HepG2 (cell line): ENCODE measurements at regions not wholly inside any gene's neighbourhood (a gene's known extent, or its start where the extent isn't known, plus 50 kb on each side); places are given as distances from the start of the nearest gene placed in this dataset.

Source experiments
- ATAC-seq: fragments of 200-7000 bp; cut with Tn5 transposase; 3 replicates; pipeline ENCODE4 v1.9.1; 2020; ENCODE audit warnings: mild to moderate bottlenecking, moderate library complexity
- BruUV-seq: library from RNA; stranded (reverse); fragments of 400-500 nt; replicated peaks from 2 replicates; lab custom pipeline; 2021; lab: Mats Ljungman, UMichigan
- CTCF ChIA-PET: fragments of 300-600 bp; formaldehyde crosslinking; extraction: SDS; loops from one replicate; lab custom pipeline; 2021; ENCODE audit warnings: low total read pairs, inconsistent platforms, low intra/inter-chr PET ratio; lab: Yijun Ruan, JAX
- POLR2A ChIA-PET: fragments of 350-600 bp; sonication (Branson Sonifier 250); formaldehyde crosslinking; loops from one replicate; lab custom pipeline; 2020; ENCODE audit warnings: antibody characterized with exemption, inconsistent platforms; lab: Yijun Ruan, JAX
- DNase-seq: peaks from one replicate; pipeline ENCODE4 v3.0.0-alpha.2; 2015; ENCODE audit warnings: low spot score
- FAIRE-seq: peaks from 3 replicates; lab custom pipeline; 2011; peaks lifted over from hg19 to GRCh38; lab: Jason Lieb, UNC
- H2AFZ ChIP-seq: one replicate; pipeline ENCODE4 v1.6.1; 2011; ENCODE audit warnings: low read length, inconsistent platforms
- H3K27ac ChIP-seq: fragments of 300-600 bp; 3 replicates; pipeline ENCODE4 v1.8.0; 2011; ENCODE audit warnings: mixed run types, mild to moderate bottlenecking, mixed read lengths, low read length, inconsistent platforms; ENCODE audit not compliant: insufficient read depth; ENCODE audit errors: extremely low read length
- H3K27me3 ChIP-seq, 2 experiments: fragments of 200-600 bp in 1 of 2; 2 replicates in 1 of 2; 3 replicates in 1 of 2; pipeline versions ENCODE4 v1.6.0 to v1.8.0; 2011; ENCODE audit warnings: low read length in 2 of 2, mild to moderate bottlenecking in 2 of 2, moderate library complexity in 2 of 2, inconsistent platforms in 1 of 2; ENCODE audit not compliant: insufficient read depth in 2 of 2, control insufficient read depth in 1 of 2
- H3K36me3 ChIP-seq, 2 experiments: fragments of 200-600 bp in 1 of 2; replicated peaks in 1 of 2; 2 replicates in 1 of 2; 3 replicates in 1 of 2; pipeline versions ENCODE4 v1.5.1 to v1.8.0; 2011; ENCODE audit warnings: low read length in 2 of 2, inconsistent platforms in 1 of 2; ENCODE audit not compliant: insufficient read depth in 2 of 2, control insufficient read depth in 1 of 2
- H3K4me1 ChIP-seq: 2 replicates; pipeline ENCODE4 v1.5.1; 2012; ENCODE audit warnings: low read length, inconsistent platforms; ENCODE audit not compliant: insufficient read depth
- H3K4me2 ChIP-seq: 2 replicates; pipeline ENCODE4 v1.6.0; 2011; ENCODE audit warnings: low read depth, low read length, inconsistent platforms
- H3K4me3 ChIP-seq, 3 experiments: fragments of 200-600 bp in 1 of 3; sonication (generic), shearing (Covaris generic) in 1 of 3; replicated peaks in 1 of 3; 2 replicates each; pipeline ENCODE4 v1.5.1; 2011 to 2016; ENCODE audit warnings: low read length in 3 of 3, inconsistent platforms in 2 of 3, low read depth in 2 of 3, mild to moderate bottlenecking in 2 of 3, control low read depth in 1 of 3, mixed read lengths in 1 of 3; ENCODE audit not compliant: insufficient read depth in 1 of 3
- H3K79me2 ChIP-seq: one replicate; pipeline ENCODE4 v1.6.1; 2011; ENCODE audit warnings: low read length, inconsistent platforms; ENCODE audit not compliant: insufficient read depth
- H3K9ac ChIP-seq: 2 replicates; pipeline ENCODE4 v1.6.0; 2011; ENCODE audit warnings: mild to moderate bottlenecking, low read depth, low read length, inconsistent platforms; ENCODE audit not compliant: insufficient read depth
- H3K9me3 ChIP-seq: 2 replicates; pipeline ENCODE4 v1.5.1; 2012; ENCODE audit warnings: mild to moderate bottlenecking, low read length
- H4K20me1 ChIP-seq: 2 replicates; pipeline ENCODE4 v1.6.0; 2011; ENCODE audit warnings: inconsistent platforms, mild to moderate bottlenecking, low read length, moderate library complexity; ENCODE audit not compliant: insufficient read depth
- CEBPZ ChIP-seq: IDR thresholded peaks from 2 replicates; pipeline ENCODE4 v1.6.1; 2012; ENCODE audit warnings: low read length, improper control_type of control experiment
- CSRNP1 ChIP-seq: sonication (generic); formaldehyde crosslinking; IDR thresholded peaks from 2 replicates; pipeline ENCODE4 v1.8.1; 2023; ENCODE audit warnings: mild to moderate bottlenecking, missing genetic modification reagents
- ESRRA ChIP-seq: sonication (generic); formaldehyde crosslinking; IDR thresholded peaks from 2 replicates; pipeline ENCODE4 v1.5.1; 2020; ENCODE audit warnings: mild to moderate bottlenecking, low read depth, missing genetic modification reagents
- EZH2 ChIP-seq: conservative IDR thresholded peaks from 2 replicates; pipeline ENCODE4 v1.6.1; 2012; ENCODE audit warnings: mild to moderate bottlenecking, low read depth, low read length, moderate library complexity
- KLF6 ChIP-seq: IDR thresholded peaks from 2 replicates; pipeline ENCODE4 v1.8.0; 2016; ENCODE audit warnings: missing biosample characterization, missing genetic modification reagents
- MYNN ChIP-seq: sonication (generic); formaldehyde crosslinking; IDR thresholded peaks from 2 replicates; pipeline ENCODE4 v1.4.0; 2020; ENCODE audit warnings: mild to moderate bottlenecking, low read depth, missing genetic modification reagents
- NCOR1 ChIP-seq: fragments of 200-600 bp; sonication (generic); IDR thresholded peaks from 2 replicates; pipeline ENCODE4 v1.7.0; 2017; ENCODE audit warnings: antibody characterized with exemption, low read length, borderline replicate concordance
- NFYC ChIP-seq: IDR thresholded peaks from 2 replicates; pipeline ENCODE4 v1.6.1; 2016; ENCODE audit warnings: missing genetic modification reagents, missing compliant biosample characterization
- SRSF9 ChIP-seq: fragments of 200-400 bp; formaldehyde crosslinking; IDR thresholded peaks from 2 replicates; pipeline ENCODE4 v1.6.1; 2018; ENCODE audit warnings: borderline replicate concordance, mild to moderate bottlenecking, low read depth, low read length; ENCODE audit not compliant: insufficient read depth, poor library complexity, severe bottlenecking
- ZBTB21 ChIP-seq: sonication (generic); formaldehyde crosslinking; IDR thresholded peaks from 2 replicates; pipeline ENCODE4 v1.4.0; 2020; ENCODE audit warnings: missing genetic modification reagents
- ZNF136 ChIP-seq: sonication (generic); formaldehyde crosslinking; IDR thresholded peaks from 2 replicates; pipeline ENCODE4 v1.8.1; 2022; ENCODE audit warnings: low read depth, mild to moderate bottlenecking, moderate library complexity, missing genetic modification reagents
- ZNF280B ChIP-seq: sonication (generic); formaldehyde crosslinking; IDR thresholded peaks from 2 replicates; pipeline ENCODE4 v1.5.0; 2020; ENCODE audit warnings: missing genetic modification reagents, mild to moderate bottlenecking, borderline replicate concordance
- ZNF460 ChIP-seq: sonication (generic); formaldehyde crosslinking; IDR thresholded peaks from 2 replicates; pipeline ENCODE4 v1.5.1; 2020; ENCODE audit warnings: missing genetic modification reagents, mild to moderate bottlenecking, borderline replicate concordance
- ZNF550 ChIP-seq: sonication (generic); formaldehyde crosslinking; IDR thresholded peaks from 2 replicates; pipeline ENCODE4 v1.4.0; 2020; ENCODE audit warnings: mild to moderate bottlenecking, missing genetic modification reagents, borderline replicate concordance
- ZNF776 ChIP-seq: sonication (generic); formaldehyde crosslinking; IDR thresholded peaks from 2 replicates; pipeline ENCODE4 v1.4.0; 2020; ENCODE audit warnings: mild to moderate bottlenecking, missing genetic modification reagents
- ZSCAN21 ChIP-seq: sonication (generic); formaldehyde crosslinking; IDR thresholded peaks from 2 replicates; pipeline ENCODE4 v1.8.0; 2022; ENCODE audit warnings: mild to moderate bottlenecking, missing genetic modification reagents, moderate library complexity, borderline replicate concordance
- ZSCAN31 ChIP-seq: sonication (generic); formaldehyde crosslinking; IDR thresholded peaks from 2 replicates; pipeline ENCODE4 v1.5.0; 2020; ENCODE audit warnings: low read depth, mild to moderate bottlenecking, missing genetic modification reagents
- WGBS: methylation state at CpG from one replicate; pipeline ENCODE4 v1.1.6; 2017; ENCODE audit warnings: low lambda C conversion rate; 5-methylcytosine and 5-hydroxymethylcytosine counted together
- in situ Hi-C: cut with HindIII; loops from 2 replicates; pipeline ENCODE4 v1.10.0; 2017; ENCODE audit warnings: low pct_unique_long_range_greater_than_20kb; ENCODE audit not compliant: extremely low pct_ligation_motif_present
- intact Hi-C: fragments of 100-400 bp; cut with micrococcal nuclease; formaldehyde crosslinking; loops from one replicate; pipeline ENCODE4 v1.10.0; 2022; ENCODE audit not compliant: unreplicated experiment

GRCh38 chr22:19620742-19621371 is 93.4 kb upstream of the SEPTIN5 start:
- no peak for FAIRE-seq
- Histone ChIP-seq H3K4me2 (no peak overlapping the region), H2AFZ (no peak overlapping the region), H3K36me3 (no peaks in the 10 kb centered on the region), H3K4me1 (no peaks in the 10 kb centered on the region), H3K9me3 (no peaks in the 10 kb centered on the region), H3K9ac (no peak overlapping the region), H3K4me3 (no peak overlapping the region), H4K20me1 (no peaks in the 10 kb centered on the region), H3K79me2 (no peaks in the 10 kb centered on the region), H3K27ac (no peak overlapping the region), H3K27me3 (peaks cover 3 to 55% of the 10 kb centered on the region in 2 experiments; a peak in 3 of 5 replicates)
- POLR2A ChIA-PET = no interaction called here
- CTCF ChIA-PET = no interaction called here
- no peak for DNase-seq
- BruUV-seq = no TSS peak
- in situ Hi-C loops (no loop called here), intact Hi-C loops (no loop called here)
- no peak for ATAC-seq
- 52% methylated on average over 16 of the region's 21 CpGs for WGBS
- TF ChIP-seq ZNF280B (CRISPR knock-in tag) (no peak), SRSF9 (no peak), CSRNP1 (CRISPR knock-in tag) (no peak), NCOR1 (no peak), ZNF776 (CRISPR knock-in tag) (no peak), NFYC (no peak), ZNF460 (no peak), ZNF550 (CRISPR knock-in tag) (no peak), ZNF136 (no peak), ZSCAN31 (CRISPR knock-in tag) (no peak), ZSCAN21 (CRISPR knock-in tag) (no peak), CEBPZ (no peak), ZBTB21 (CRISPR knock-in tag) (no peak), EZH2 (no peak), KLF6 (CRISPR knock-in tag) (no peak), ESRRA (no peak), MYNN (no peak)
